Fibroblast of lung (primary cell): ENCODE measurements at regions not wholly inside any gene's neighbourhood (a gene's known extent, or its start where the extent isn't known, plus 50 kb on each side); places are given as distances from the start of the nearest gene placed in this dataset.

Experiments used
- DNase-seq, 2 donors: peaks; one replicate each; pipeline versions ENCODE4 v3.0.0 to v3.0.0-alpha.2; 2010; ENCODE audit warnings: low read depth in 2 of 2
- H2AFZ ChIP-seq: 2 replicates; pipeline ENCODE4 v1.5.1; 2012; ENCODE audit warnings: low read length, control low read depth, inconsistent platforms
- H3K27ac ChIP-seq: 2 replicates; pipeline ENCODE4 v1.5.1; 2011; ENCODE audit warnings: low read length, control low read depth; ENCODE audit not compliant: insufficient read depth
- H3K27me3 ChIP-seq: 2 replicates; pipeline ENCODE4 v1.5.1; 2011; ENCODE audit warnings: mild to moderate bottlenecking, low read length; ENCODE audit not compliant: control insufficient read depth, insufficient read depth
- H3K36me3 ChIP-seq: 2 replicates; pipeline ENCODE4 v1.5.1; 2011; ENCODE audit warnings: low read length; ENCODE audit not compliant: control insufficient read depth, insufficient read depth
- H3K4me1 ChIP-seq: 2 replicates; pipeline ENCODE4 v1.5.1; 2011; ENCODE audit warnings: low read length; ENCODE audit not compliant: control insufficient read depth, insufficient read depth; ENCODE audit errors: extremely low read depth
- H3K4me2 ChIP-seq: 2 replicates; pipeline ENCODE4 v1.5.1; 2011; ENCODE audit warnings: low read length, control low read depth; ENCODE audit not compliant: insufficient read depth; ENCODE audit errors: extremely low read depth
- H3K4me3 ChIP-seq, 4 experiments: fragments of 200-600 bp in 1 of 4; sonication (generic) in 1 of 4; replicated peaks in 1 of 4; 2 replicates each; pipeline ENCODE4 v1.5.1; 2011 to 2016; ENCODE audit warnings: low read length in 4 of 4, low read depth in 3 of 4, mild to moderate bottlenecking in 3 of 4, control low read depth in 2 of 4, inconsistent platforms in 1 of 4, mixed read lengths in 1 of 4; ENCODE audit not compliant: insufficient read depth in 1 of 4; ENCODE audit errors: control extremely low read depth in 1 of 4
- H3K79me2 ChIP-seq: 2 replicates; pipeline ENCODE4 v1.5.1; 2012; ENCODE audit warnings: mild to moderate bottlenecking, low read length, inconsistent platforms; ENCODE audit not compliant: control insufficient read depth, insufficient read depth
- H3K9ac ChIP-seq: 2 replicates; pipeline ENCODE4 v1.5.1; 2011; ENCODE audit warnings: mild to moderate bottlenecking, low read length, control low read depth; ENCODE audit not compliant: insufficient read depth
- H3K9me3 ChIP-seq: 2 replicates; pipeline ENCODE4 v1.5.1; 2012; ENCODE audit warnings: low read depth, low read length; ENCODE audit not compliant: control insufficient read depth, insufficient read depth
- H4K20me1 ChIP-seq: 2 replicates; pipeline ENCODE4 v1.5.1; 2011; ENCODE audit warnings: low read length; ENCODE audit not compliant: control insufficient read depth, insufficient read depth; ENCODE audit errors: extremely low read depth
- CTCF ChIP-seq, 2 donors: IDR thresholded peaks in 1 of 2; conservative IDR thresholded peaks in 1 of 2; 1 replicate in 1 of 2; 2 replicates in 1 of 2; pipeline ENCODE4 v1.5.1; 2011 to 2012; ENCODE audit warnings: low read length in 2 of 2, control low read depth in 1 of 2, inconsistent platforms in 1 of 2, low read depth in 1 of 2, mild to moderate bottlenecking in 1 of 2
- EZH2 ChIP-seq: IDR thresholded peaks from 2 replicates; pipeline ENCODE4 v1.5.1; 2012; ENCODE audit warnings: low read length, control low read depth, mild to moderate bottlenecking; ENCODE audit errors: missing control alignments

- Histone ChIP-seq H3K36me3 (no peaks in the 10 kb centered on the region), H3K9ac (no peak overlapping the region), H3K4me1 (no peaks in the 10 kb centered on the region), H4K20me1 (no peaks in the 10 kb centered on the region), H2AFZ (no peak overlapping the region), H3K4me3 (no peak overlapping the region), H3K79me2 (no peaks in the 10 kb centered on the region), H3K4me2 (no peak overlapping the region), H3K9me3 (peaks cover under 1% of the 10 kb centered on the region), H3K27ac (no peak overlapping the region), H3K27me3 (no peaks in the 10 kb centered on the region)
- TF ChIP-seq EZH2 = no peak
- TF ChIP-seq CTCF (conservative IDR thresholded peaks at IDR 0.05 in 1 of 2, IDR thresholded peaks at IDR 0.05 in 1 of 2; ENCODE audit: low read depth in 1 of 2, low read length in 2 of 2) = no peak
- DNase-seq = no peak
Observed at GRCh38 chr22:48256776-48257684, 1494.6 kb downstream of the TBC1D22A start.

- Histone ChIP-seq H4K20me1 (no peaks in the 10 kb centered on the region), H2AFZ (no peak overlapping the region), H3K9me3 (no peaks in the 10 kb centered on the region), H3K79me2 (no peaks in the 10 kb centered on the region), H3K9ac (no peak overlapping the region), H3K4me3 (no peak overlapping the region), H3K27ac (no peak overlapping the region), H3K36me3 (no peaks in the 10 kb centered on the region), H3K27me3 (no peaks in the 10 kb centered on the region), H3K4me2 (no peak overlapping the region), H3K4me1 (no peaks in the 10 kb centered on the region)
- no peak for DNase-seq
- TF ChIP-seq EZH2 (no peak), CTCF (conservative IDR thresholded peaks at IDR 0.05 in 1 of 2, IDR thresholded peaks at IDR 0.05 in 1 of 2; ENCODE audit: low read depth in 1 of 2, low read length in 2 of 2) (no peak)
Observed at GRCh38 chr22:48256041-48256739, 1493.7 kb downstream of the TBC1D22A start.

GRCh38 chr22:48254311-48254873, 1491.9 kb downstream of the TBC1D22A start:
- H3K36me3 ChIP-seq = no peaks in the 10 kb centered on the region
- no peak overlapping the region for H3K4me3 ChIP-seq
- H3K27ac ChIP-seq = no peak overlapping the region
- DNase-seq = no peak
- no peaks in the 10 kb centered on the region for H3K4me1 ChIP-seq
- H3K9ac ChIP-seq = no peak overlapping the region
- no peaks in the 10 kb centered on the region for H3K27me3 ChIP-seq
- H2AFZ ChIP-seq = no peak overlapping the region
- no peak overlapping the region for H3K4me2 ChIP-seq
- no peaks in the 10 kb centered on the region for H4K20me1 ChIP-seq
- TF ChIP-seq CTCF (conservative IDR thresholded peaks at IDR 0.05 in 1 of 2, IDR thresholded peaks at IDR 0.05 in 1 of 2; ENCODE audit: low read depth in 1 of 2, low read length in 2 of 2) (no peak), EZH2 (no peak)
- no peaks in the 10 kb centered on the region for H3K79me2 ChIP-seq
- no peaks in the 10 kb centered on the region for H3K9me3 ChIP-seq
